BJ (cell line): ENCODE measurements at regions not wholly inside any gene's neighbourhood (a gene's known extent, or its start where the extent isn't known, plus 50 kb on each side); places are given as distances from the start of the nearest gene placed in this dataset.

Experiments used
- CTCF ChIA-PET: fragments of 350-600 bp; formaldehyde crosslinking; extraction: SDS; loops from one replicate; lab custom pipeline; 2021; ENCODE audit warnings: antibody characterized with exemption, inconsistent platforms; lab: Yijun Ruan, JAX
- POLR2A ChIA-PET: fragments of 300-600 bp; sonication (Branson Sonifier 250); formaldehyde crosslinking; extraction: SDS; loops from one replicate; lab custom pipeline; 2021; ENCODE audit warnings: antibody characterized with exemption; lab: Charles Lee
- DNase-seq: peaks from one replicate; pipeline ENCODE4 v3.0.0-alpha.2; 2011; ENCODE audit warnings: low read depth
- H3K27me3 ChIP-seq: 2 replicates; pipeline ENCODE4 v1.6.0; 2011; ENCODE audit warnings: low read length; ENCODE audit not compliant: control insufficient read depth, insufficient read depth
- H3K36me3 ChIP-seq: 2 replicates; pipeline ENCODE4 v1.5.1; 2011; ENCODE audit warnings: low read length; ENCODE audit not compliant: control insufficient read depth, insufficient read depth
- H3K4me3 ChIP-seq: 2 replicates; pipeline ENCODE4 v1.5.1; 2011; ENCODE audit warnings: low read depth, mild to moderate bottlenecking, control low read depth, low read length
- TF ChIP-seq, protein P1 (sequence below): IDR thresholded peaks from 2 replicates; pipeline ENCODE4 v1.5.1; 2011; ENCODE audit warnings: low read depth, mild to moderate bottlenecking, control low read depth, inconsistent platforms, low read length, moderate library complexity; ENCODE audit not compliant: insufficient read depth

DNA sequence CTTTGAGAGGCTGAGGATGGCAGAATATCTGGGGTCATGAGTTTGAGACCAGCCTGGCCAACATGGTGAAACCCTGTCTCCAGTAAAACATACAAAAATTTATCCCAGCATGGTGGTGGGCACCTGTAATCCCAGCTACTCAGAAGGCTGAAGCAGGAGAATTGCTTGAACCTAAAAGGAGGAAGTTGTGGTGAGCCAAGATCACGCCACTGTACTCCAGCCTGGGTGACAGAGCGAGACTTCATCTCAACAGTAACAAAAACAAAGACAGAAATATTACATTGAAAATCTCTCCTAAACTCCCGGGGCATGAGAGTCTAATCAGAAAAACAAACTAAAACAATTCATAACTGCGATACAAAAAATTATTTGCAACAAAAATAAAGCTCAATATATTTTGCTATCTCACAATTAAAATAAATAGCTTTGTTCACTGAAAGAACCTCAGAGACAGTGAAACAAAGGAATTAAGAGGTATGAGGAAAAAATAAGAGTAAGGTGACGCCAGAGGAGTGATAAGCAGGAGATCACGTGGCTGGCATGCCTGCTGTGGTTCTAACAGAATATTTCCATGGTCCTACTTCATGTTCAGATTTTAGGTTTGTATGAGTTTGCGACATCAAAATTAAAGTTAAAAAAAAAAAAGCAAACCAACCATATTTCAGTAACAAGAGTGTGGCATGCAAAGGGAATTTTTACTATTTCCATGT is 527.7 kb upstream of the POM121L12 start:
- Histone ChIP-seq H3K27me3 (no peaks in the 10 kb centered on the region), H3K36me3 (no peaks in the 10 kb centered on the region), H3K4me3 (no peak overlapping the region)
- ChIA-PET CTCF (no interaction called here), POLR2A (no interaction called here)
- TF ChIP-seq, protein P1, sequence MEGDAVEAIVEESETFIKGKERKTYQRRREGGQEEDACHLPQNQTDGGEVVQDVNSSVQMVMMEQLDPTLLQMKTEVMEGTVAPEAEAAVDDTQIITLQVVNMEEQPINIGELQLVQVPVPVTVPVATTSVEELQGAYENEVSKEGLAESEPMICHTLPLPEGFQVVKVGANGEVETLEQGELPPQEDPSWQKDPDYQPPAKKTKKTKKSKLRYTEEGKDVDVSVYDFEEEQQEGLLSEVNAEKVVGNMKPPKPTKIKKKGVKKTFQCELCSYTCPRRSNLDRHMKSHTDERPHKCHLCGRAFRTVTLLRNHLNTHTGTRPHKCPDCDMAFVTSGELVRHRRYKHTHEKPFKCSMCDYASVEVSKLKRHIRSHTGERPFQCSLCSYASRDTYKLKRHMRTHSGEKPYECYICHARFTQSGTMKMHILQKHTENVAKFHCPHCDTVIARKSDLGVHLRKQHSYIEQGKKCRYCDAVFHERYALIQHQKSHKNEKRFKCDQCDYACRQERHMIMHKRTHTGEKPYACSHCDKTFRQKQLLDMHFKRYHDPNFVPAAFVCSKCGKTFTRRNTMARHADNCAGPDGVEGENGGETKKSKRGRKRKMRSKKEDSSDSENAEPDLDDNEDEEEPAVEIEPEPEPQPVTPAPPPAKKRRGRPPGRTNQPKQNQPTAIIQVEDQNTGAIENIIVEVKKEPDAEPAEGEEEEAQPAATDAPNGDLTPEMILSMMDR = no peak
- no peak for DNase-seq

DNA sequence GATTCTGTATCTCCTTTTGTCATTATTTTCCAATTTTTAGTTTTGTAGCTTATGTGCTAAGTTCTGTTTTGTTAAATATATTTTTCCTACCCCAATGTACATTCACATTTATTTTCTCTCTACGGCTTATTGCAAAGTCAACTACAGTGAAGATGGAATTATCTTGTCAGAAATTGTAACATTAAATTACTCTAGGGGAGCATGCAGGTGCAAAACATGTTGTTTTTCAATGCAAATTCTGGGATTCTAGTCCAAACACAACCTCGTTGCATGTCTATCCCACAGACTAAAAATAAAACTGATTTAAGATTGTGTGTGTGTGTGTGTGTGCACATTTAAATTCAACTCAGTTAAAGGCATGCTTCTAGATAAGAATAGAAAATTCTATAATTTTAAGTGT is 529.1 kb upstream of the POM121L12 start:
- CTCF ChIA-PET = no interaction called here
- TF ChIP-seq, protein P1 = no peak
- no peak for DNase-seq
- no peaks in the 10 kb centered on the region for H3K27me3 ChIP-seq
- no peak overlapping the region for H3K4me3 ChIP-seq
- no peaks in the 10 kb centered on the region for H3K36me3 ChIP-seq
- POLR2A ChIA-PET = no interaction called here

DNA sequence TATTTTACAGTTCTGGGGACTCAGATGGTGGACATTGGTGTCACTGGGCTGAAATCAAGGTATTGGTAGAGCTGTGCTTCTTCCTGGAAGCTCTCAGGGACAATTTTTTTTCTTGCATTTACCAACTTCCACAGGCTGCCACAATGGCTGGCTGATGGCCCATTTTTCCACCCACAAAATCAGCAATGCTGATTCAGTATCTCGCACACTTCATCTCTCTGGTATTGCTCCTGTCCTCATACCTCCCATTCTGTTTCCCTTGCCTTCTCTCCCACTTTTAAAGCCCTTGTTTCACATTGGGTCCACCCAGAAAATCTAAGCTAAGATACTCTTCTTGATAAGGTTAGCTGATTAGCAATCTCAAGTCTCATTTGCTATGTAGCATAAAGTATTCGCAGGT is 530.9 kb upstream of the POM121L12 start:
- CTCF ChIA-PET = no interaction called here

DNA sequence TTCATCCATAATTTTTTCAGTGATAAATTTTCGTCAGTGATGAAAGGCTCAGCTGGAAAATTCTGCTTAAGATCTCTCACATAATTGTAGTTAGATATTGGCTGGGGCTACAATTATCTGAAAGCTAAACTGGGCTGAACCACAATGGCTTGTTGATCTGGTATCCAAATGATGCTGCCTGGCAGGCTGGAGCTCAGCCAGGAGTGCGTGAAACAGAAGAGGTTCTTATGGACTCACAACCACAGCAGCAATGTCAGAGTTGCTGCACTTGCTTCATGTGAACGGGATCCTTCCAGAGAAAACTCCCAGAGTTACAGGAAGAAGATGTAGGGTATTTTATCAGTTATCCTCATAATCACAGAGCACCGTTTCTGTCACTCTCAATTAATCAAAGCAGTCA is 533.2 kb upstream of the POM121L12 start:
- Histone ChIP-seq H3K4me3 (no peak overlapping the region), H3K27me3 (no peaks in the 10 kb centered on the region), H3K36me3 (no peaks in the 10 kb centered on the region)
- DNase-seq = no peak
- ChIA-PET CTCF (no interaction called here), POLR2A (no interaction called here)
- TF ChIP-seq, protein P1 = no peak

More for the DNA sequence above, 530.9 kb upstream of the POM121L12 start:
- POLR2A ChIA-PET = no interaction called here
- Histone ChIP-seq H3K4me3 (no peak overlapping the region), H3K27me3 (no peaks in the 10 kb centered on the region), H3K36me3 (no peaks in the 10 kb centered on the region)
- DNase-seq = no peak
- TF ChIP-seq, protein P1 = no peak

DNA sequence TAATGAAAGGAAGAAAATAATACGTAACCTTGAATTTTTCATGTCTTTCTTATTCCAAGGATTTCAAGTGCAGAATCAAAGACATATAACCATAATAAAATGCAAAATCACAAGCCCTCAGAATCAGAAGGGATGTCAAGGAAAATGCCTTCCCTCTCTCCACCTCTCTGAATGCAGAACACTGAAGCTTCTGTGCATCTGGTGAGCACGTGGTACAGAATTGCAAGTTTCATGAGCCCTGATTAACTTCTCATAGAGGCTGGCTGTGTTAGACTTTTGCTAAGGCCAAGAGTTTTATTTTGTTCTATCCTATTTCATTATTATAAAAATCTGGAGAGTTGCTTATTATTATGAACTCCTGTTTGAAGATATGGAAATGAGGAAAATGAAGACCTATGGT is 533.7 kb upstream of the POM121L12 start:
- Histone ChIP-seq H3K27me3 (no peaks in the 10 kb centered on the region), H3K4me3 (no peak overlapping the region), H3K36me3 (no peaks in the 10 kb centered on the region)
- ChIA-PET CTCF (no interaction called here), POLR2A (no interaction called here)
- DNase-seq = no peak
- TF ChIP-seq, protein P1 = no peak
